Spleen (tissue), 7 donors: ENCODE measurements at regions not wholly inside any gene's neighbourhood (a gene's known extent, or its start where the extent isn't known, plus 50 kb on each side); places are given as distances from the start of the nearest gene placed in this dataset.

Experiments
- POLR2AphosphoS5 ChIP-seq, 3 donors: sonication (generic); formaldehyde crosslinking; IDR thresholded peaks; one replicate each; pipeline ENCODE4 v1.5.1; 2017; ENCODE audit warnings: antibody characterized with exemption in 3 of 3
- TF ChIP-seq, protein P1 (sequence below), 11 experiments: fragments of 200-600 bp in 7 of 11; fragments of 450-650 bp in 4 of 11; sonication (generic) in 4 of 11; IDR thresholded peaks in 8 of 11; conservative IDR thresholded peaks in 3 of 11; 1 replicate in 7 of 11; 2 replicates in 4 of 11; pipeline versions ENCODE4 v1.4.0 to v1.8.0; 2016 to 2021; ENCODE audit warnings: antibody characterized with exemption in 11 of 11, inconsistent platforms in 4 of 11, mild to moderate bottlenecking in 1 of 11
- donor health status: DM: no; HTN: no; CAD: no; lungs with moderate emphysema.
- donor health status: DM: no; HTN: no; CAD: no.
- donor health status: DM: no; HTN: no; CAD: no.

DNA sequence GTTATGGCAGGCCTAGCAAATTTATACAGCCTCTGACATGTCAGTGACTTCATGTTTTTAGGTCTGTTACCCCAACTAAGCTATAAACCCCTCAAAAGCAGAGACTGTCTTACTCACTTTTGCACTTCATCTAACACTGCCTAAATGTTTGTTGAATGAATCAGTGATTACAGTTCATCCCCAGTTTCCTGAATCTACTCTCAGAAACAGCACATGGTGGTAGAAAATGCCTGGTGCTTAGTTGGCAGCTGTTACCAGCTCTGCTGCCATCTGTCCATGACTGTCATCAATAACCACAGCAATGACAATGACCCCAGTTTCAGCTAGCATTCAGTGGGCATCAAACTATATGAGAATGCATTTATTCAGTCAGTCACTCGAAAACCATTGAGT lies 110.5 kb upstream of the SERBP1 start:
- TF ChIP-seq, protein P1, sequence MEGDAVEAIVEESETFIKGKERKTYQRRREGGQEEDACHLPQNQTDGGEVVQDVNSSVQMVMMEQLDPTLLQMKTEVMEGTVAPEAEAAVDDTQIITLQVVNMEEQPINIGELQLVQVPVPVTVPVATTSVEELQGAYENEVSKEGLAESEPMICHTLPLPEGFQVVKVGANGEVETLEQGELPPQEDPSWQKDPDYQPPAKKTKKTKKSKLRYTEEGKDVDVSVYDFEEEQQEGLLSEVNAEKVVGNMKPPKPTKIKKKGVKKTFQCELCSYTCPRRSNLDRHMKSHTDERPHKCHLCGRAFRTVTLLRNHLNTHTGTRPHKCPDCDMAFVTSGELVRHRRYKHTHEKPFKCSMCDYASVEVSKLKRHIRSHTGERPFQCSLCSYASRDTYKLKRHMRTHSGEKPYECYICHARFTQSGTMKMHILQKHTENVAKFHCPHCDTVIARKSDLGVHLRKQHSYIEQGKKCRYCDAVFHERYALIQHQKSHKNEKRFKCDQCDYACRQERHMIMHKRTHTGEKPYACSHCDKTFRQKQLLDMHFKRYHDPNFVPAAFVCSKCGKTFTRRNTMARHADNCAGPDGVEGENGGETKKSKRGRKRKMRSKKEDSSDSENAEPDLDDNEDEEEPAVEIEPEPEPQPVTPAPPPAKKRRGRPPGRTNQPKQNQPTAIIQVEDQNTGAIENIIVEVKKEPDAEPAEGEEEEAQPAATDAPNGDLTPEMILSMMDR (IDR thresholded peaks at IDR 0.05 in 8 of 11, conservative IDR thresholded peaks at IDR 0.05 in 3 of 11) = no peak
- no peak for TF ChIP-seq POLR2AphosphoS5 (IDR thresholded peaks at IDR 0.05)
